SU-DHL-6 (cell line): ENCODE measurements at regions not wholly inside any gene's neighbourhood (a gene's known extent, or its start where the extent isn't known, plus 50 kb on each side); places are given as distances from the start of the nearest gene placed in this dataset.

ENCODE experiments used
- EZH2phosphoT487 ChIP-seq: fragments of 200-600 bp; sonication (generic), shearing (Covaris generic); conservative IDR thresholded peaks from 2 replicates; pipeline ENCODE4 v1.6.1; 2018; ENCODE audit warnings: mild to moderate bottlenecking, antibody characterized with exemption, low read length, moderate library complexity, mixed read lengths
- TF ChIP-seq, protein P1 (sequence below): fragments of 200-600 bp; sonication (generic); IDR thresholded peaks from one replicate; pipeline ENCODE4 v1.5.1; 2017; ENCODE audit warnings: antibody characterized with exemption, mild to moderate bottlenecking, low read length, moderate library complexity; ENCODE audit not compliant: insufficient read depth, poor library complexity, severe bottlenecking

- TF ChIP-seq, protein P1, sequence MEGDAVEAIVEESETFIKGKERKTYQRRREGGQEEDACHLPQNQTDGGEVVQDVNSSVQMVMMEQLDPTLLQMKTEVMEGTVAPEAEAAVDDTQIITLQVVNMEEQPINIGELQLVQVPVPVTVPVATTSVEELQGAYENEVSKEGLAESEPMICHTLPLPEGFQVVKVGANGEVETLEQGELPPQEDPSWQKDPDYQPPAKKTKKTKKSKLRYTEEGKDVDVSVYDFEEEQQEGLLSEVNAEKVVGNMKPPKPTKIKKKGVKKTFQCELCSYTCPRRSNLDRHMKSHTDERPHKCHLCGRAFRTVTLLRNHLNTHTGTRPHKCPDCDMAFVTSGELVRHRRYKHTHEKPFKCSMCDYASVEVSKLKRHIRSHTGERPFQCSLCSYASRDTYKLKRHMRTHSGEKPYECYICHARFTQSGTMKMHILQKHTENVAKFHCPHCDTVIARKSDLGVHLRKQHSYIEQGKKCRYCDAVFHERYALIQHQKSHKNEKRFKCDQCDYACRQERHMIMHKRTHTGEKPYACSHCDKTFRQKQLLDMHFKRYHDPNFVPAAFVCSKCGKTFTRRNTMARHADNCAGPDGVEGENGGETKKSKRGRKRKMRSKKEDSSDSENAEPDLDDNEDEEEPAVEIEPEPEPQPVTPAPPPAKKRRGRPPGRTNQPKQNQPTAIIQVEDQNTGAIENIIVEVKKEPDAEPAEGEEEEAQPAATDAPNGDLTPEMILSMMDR, result no peak
- no peak for TF ChIP-seq EZH2phosphoT487
Measured at GRCh38 chr7:21149809-21150208, 278.1 kb upstream of the SP4 start.
